ENCODE measurements at regions not wholly inside any gene's neighbourhood (a gene's known extent, or its start where the extent isn't known, plus 50 kb on each side); places are given as distances from the start of the nearest gene placed in this dataset.
"Not testable (repeated sequence)": the region's sequence is repeated elsewhere in the genome, so short reads cannot be mapped to it uniquely, and the experiment has no call there.

DNA sequence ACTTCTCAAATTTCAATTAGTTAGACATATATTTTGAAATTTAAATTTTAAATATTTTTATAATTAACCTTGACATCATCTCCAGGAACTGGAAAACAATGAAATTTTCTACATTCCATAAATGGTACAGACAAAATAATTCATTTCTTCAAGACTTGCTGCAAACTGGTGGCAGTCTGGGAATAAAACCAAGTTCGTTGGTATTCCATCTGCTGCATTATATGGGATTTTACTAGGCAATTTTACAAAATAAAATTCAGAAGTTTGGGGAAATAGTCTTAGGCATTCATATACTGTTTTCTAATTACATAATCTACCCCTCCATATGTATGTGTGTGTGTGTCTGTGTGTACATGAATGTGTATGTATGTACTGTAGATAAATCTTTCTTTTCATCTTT is 984.6 kb upstream of the KCND2 start:
- Histone ChIP-seq H3K4me3 (no peak overlapping the region), H3K4me1 (no peaks in the 10 kb centered on the region), H3K36me3 (no peaks in the 10 kb centered on the region), H3K27me3 (no peaks in the 10 kb centered on the region), H3K27ac (no peak overlapping the region), H3K9me3 (no peaks in the 10 kb centered on the region)
- ATAC-seq (no peak), DNase-seq (no peak)
- in situ Hi-C loops (cut with MboI; ENCODE audit: low sequenced_read_pairs in 4 of 4), result no loop called here
- TF ChIP-seq CTCF (IDR thresholded peaks at IDR 0.05 in 4 of 5, conservative IDR thresholded peaks at IDR 0.05 in 1 of 5) (no peak), POLR2A (IDR thresholded peaks at IDR 0.05) (no peak)
- intact Hi-C loops (cut with DNase I; ENCODE audit: low total_unique reads), result no loop called here

GRCh38 chr7:119300341-119300740 is 972.6 kb upstream of the KCND2 start:
- H3K4me3 ChIP-seq; H3K4me1 ChIP-seq; intact Hi-C loops (cut with DNase I; ENCODE audit: low total_unique reads); H3K27ac ChIP-seq; H3K9me3 ChIP-seq; H3K27me3 ChIP-seq; H3K36me3 ChIP-seq; in situ Hi-C loops (cut with MboI; ENCODE audit: low sequenced_read_pairs in 4 of 4); ATAC-seq; DNase-seq: not testable (repeated sequence)

- no peak for ATAC-seq
- no peaks in the 10 kb centered on the region for H3K4me1 ChIP-seq
- no peaks in the 10 kb centered on the region for H3K9me3 ChIP-seq
- H3K4me3 ChIP-seq, result no peak overlapping the region
- no peak for TF ChIP-seq POLR2A (IDR thresholded peaks at IDR 0.05)
- no peak for TF ChIP-seq CTCF (IDR thresholded peaks at IDR 0.05 in 4 of 5, conservative IDR thresholded peaks at IDR 0.05 in 1 of 5)
- in situ Hi-C loops (cut with MboI; ENCODE audit: low sequenced_read_pairs in 4 of 4), result no loop called here
- DNase-seq, result no peak
- no peaks in the 10 kb centered on the region for H3K36me3 ChIP-seq
- intact Hi-C loops (cut with DNase I; ENCODE audit: low total_unique reads), result no loop called here
- H3K27me3 ChIP-seq, result no peaks in the 10 kb centered on the region
- H3K27ac ChIP-seq, result no peak overlapping the region
Observed at GRCh38 chr7:119320316-119320715, 952.7 kb upstream of the KCND2 start.

GRCh38 chr7:119329715-119330114 is 943.3 kb upstream of the KCND2 start:
- TF ChIP-seq CTCF (IDR thresholded peaks at IDR 0.05 in 4 of 5, conservative IDR thresholded peaks at IDR 0.05 in 1 of 5), result no peak
- no peak for TF ChIP-seq POLR2A (IDR thresholded peaks at IDR 0.05)

GRCh38 chr7:119335405-119335804 is 937.6 kb upstream of the KCND2 start:
- no peak for ATAC-seq
- in situ Hi-C loops (cut with MboI; ENCODE audit: low sequenced_read_pairs in 4 of 4), result no loop called here
- intact Hi-C loops (cut with DNase I; ENCODE audit: low total_unique reads), result no loop called here
- TF ChIP-seq POLR2A (IDR thresholded peaks at IDR 0.05) (no peak), CTCF (IDR thresholded peaks at IDR 0.05 in 4 of 5, conservative IDR thresholded peaks at IDR 0.05 in 1 of 5) (no peak)
- Histone ChIP-seq H3K36me3 (no peaks in the 10 kb centered on the region), H3K4me1 (no peaks in the 10 kb centered on the region), H3K27me3 (no peaks in the 10 kb centered on the region), H3K9me3 (no peaks in the 10 kb centered on the region), H3K27ac (no peak overlapping the region), H3K4me3 (no peak overlapping the region)
- DNase-seq, result no peak

More at GRCh38 chr7:119329715-119330114, 943.3 kb upstream of the KCND2 start:
- H3K27ac ChIP-seq, result no peak overlapping the region
- H3K27me3 ChIP-seq, result no peaks in the 10 kb centered on the region
- H3K4me3 ChIP-seq, result no peak overlapping the region
- DNase-seq (no peak), ATAC-seq (no peak)
- in situ Hi-C loops (cut with MboI; ENCODE audit: low sequenced_read_pairs in 4 of 4) (no loop called here), intact Hi-C loops (cut with DNase I; ENCODE audit: low total_unique reads) (no loop called here)
- H3K4me1 ChIP-seq, result no peaks in the 10 kb centered on the region
- H3K9me3 ChIP-seq, result no peaks in the 10 kb centered on the region
- H3K36me3 ChIP-seq, result no peaks in the 10 kb centered on the region

Data from gastrocnemius medialis (tissue), 4 donors.